HL-60 (cell line): ENCODE measurements at regions not wholly inside any gene's neighbourhood (a gene's known extent, or its start where the extent isn't known, plus 50 kb on each side); places are given as distances from the start of the nearest gene placed in this dataset.

Experiments
- DNase-seq, 2 experiments: peaks; one replicate each; pipeline ENCODE4 v3.0.0-alpha.2; 2010 to 2020; ENCODE audit warnings: low read depth in 1 of 2, low spot score in 1 of 2
- H3K27ac ChIP-seq: fragments of 250-450 bp; sonication (Bioruptor Pico); replicated peaks from 2 replicates; pipeline ENCODE4 v1.5.1; 2020; ENCODE audit warnings: mild to moderate bottlenecking, moderate library complexity
- H3K27me3 ChIP-seq: fragments of 250-450 bp; sonication (Bioruptor Pico); 2 replicates; pipeline ENCODE4 v1.5.1; 2021; ENCODE audit warnings: mild to moderate bottlenecking, moderate library complexity; ENCODE audit not compliant: insufficient read depth, poor library complexity, severe bottlenecking
- H3K4me3 ChIP-seq: replicated peaks from 2 replicates; pipeline ENCODE4 v1.5.1; 2011; ENCODE audit warnings: mild to moderate bottlenecking, control low read depth, low read length; ENCODE audit not compliant: insufficient read depth
- CTCF ChIP-seq: IDR thresholded peaks from one replicate; pipeline ENCODE4 v1.5.1; 2011; ENCODE audit warnings: low read length, control low read depth, inconsistent platforms; ENCODE audit not compliant: insufficient read depth
- GABPA ChIP-seq: IDR thresholded peaks from 2 replicates; pipeline ENCODE4 v1.6.1; 2012; ENCODE audit warnings: low read depth
- POLR2AphosphoS5 ChIP-seq: IDR thresholded peaks from 2 replicates; pipeline ENCODE4 v1.6.1; 2012; ENCODE audit warnings: low read depth
- SPI1 ChIP-seq: IDR thresholded peaks from 2 replicates; pipeline ENCODE4 v1.6.1; 2012; ENCODE audit warnings: low read depth, mild to moderate bottlenecking, borderline replicate concordance
- TF ChIP-seq, protein P1 (sequence below): IDR thresholded peaks from 2 replicates; pipeline ENCODE4 v1.6.1; 2012; ENCODE audit warnings: low read depth; ENCODE audit not compliant: insufficient replicate concordance

DNA sequence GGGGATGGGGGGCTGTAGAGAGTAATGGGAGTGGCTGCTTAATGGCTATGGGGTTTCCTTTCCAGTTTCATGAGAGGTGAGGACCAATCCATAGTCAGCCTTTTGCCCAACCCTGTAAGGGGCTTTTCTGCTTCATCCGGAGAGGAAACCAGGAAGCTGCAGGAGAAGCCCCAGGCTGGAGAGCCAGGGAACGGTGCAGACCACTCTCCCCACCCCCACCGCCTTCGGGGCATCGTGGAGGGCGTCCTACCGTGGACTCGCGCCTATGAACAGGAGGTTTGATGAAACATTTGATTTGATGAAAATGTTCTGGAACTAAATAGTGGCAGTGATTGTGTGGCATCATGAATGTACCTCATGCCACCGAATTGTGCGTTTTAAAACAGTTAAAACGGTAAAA lies 204.3 kb upstream of the DIO3 start:
- no peak for TF ChIP-seq SPI1
- TF ChIP-seq POLR2AphosphoS5: no peak
- no peak for TF ChIP-seq CTCF
- no peak for TF ChIP-seq GABPA
- TF ChIP-seq, protein P1, sequence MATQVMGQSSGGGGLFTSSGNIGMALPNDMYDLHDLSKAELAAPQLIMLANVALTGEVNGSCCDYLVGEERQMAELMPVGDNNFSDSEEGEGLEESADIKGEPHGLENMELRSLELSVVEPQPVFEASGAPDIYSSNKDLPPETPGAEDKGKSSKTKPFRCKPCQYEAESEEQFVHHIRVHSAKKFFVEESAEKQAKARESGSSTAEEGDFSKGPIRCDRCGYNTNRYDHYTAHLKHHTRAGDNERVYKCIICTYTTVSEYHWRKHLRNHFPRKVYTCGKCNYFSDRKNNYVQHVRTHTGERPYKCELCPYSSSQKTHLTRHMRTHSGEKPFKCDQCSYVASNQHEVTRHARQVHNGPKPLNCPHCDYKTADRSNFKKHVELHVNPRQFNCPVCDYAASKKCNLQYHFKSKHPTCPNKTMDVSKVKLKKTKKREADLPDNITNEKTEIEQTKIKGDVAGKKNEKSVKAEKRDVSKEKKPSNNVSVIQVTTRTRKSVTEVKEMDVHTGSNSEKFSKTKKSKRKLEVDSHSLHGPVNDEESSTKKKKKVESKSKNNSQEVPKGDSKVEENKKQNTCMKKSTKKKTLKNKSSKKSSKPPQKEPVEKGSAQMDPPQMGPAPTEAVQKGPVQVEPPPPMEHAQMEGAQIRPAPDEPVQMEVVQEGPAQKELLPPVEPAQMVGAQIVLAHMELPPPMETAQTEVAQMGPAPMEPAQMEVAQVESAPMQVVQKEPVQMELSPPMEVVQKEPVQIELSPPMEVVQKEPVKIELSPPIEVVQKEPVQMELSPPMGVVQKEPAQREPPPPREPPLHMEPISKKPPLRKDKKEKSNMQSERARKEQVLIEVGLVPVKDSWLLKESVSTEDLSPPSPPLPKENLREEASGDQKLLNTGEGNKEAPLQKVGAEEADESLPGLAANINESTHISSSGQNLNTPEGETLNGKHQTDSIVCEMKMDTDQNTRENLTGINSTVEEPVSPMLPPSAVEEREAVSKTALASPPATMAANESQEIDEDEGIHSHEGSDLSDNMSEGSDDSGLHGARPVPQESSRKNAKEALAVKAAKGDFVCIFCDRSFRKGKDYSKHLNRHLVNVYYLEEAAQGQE: no peak
- H3K27ac ChIP-seq: no peak overlapping the region
- peaks cover 7% of the 10 kb centered on the region for H3K27me3 ChIP-seq
- no peak for DNase-seq
- H3K4me3 ChIP-seq: no peak overlapping the region

- H3K27me3 ChIP-seq: peaks cover 7% of the 10 kb centered on the region
- no peak for DNase-seq
- no peak overlapping the region for H3K4me3 ChIP-seq
- H3K27ac ChIP-seq: no peak overlapping the region
- TF ChIP-seq CTCF: no peak
Measured at GRCh38 chr14:101357559-101358319, 203.6 kb upstream of the DIO3 start.

DNA sequence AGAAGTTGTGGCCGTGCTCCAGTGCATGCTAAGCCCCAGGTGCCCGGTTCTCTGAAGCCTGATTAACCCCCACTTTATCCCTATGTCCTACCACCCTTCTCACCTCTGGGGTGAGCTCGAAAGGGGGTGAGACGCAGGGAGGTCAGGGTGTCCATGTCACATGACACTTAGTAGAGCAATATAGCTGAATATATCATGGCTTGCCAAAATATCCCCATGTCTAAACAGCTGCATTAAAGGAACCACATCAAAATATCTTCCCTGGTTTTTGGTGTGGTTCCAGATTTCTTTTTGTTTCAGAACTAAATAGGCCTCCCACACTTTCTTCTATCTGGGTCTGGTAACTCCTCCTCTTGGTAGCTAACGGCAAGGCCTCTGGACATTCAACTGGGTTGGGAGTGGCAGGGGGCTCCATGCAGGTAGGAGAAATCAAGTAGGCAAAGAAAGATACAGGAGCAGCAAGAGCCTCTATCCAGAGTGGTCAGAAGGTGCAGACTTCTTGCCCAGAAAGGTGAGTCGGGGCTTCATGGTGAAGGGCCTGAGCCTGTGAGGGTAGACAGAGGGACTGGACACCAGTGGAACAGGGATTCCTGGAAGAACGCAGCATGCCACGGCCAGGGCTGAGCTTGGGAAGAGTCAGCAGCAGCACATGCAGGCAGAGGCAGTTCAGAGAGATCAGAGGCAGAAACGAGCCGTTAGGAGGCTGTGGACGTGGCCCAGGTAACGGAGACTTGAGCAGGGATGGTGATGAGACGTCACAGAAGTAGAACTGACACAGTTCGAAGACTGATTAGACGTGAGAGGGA lies 202.8 kb upstream of the DIO3 start:
- TF ChIP-seq GABPA (no peak), SPI1 (no peak), POLR2AphosphoS5 (no peak), CTCF (no peak)
- TF ChIP-seq, protein P1: no peak
- Histone ChIP-seq H3K4me3 (no peak overlapping the region), H3K27me3 (peaks cover 7% of the 10 kb centered on the region), H3K27ac (no peak overlapping the region)
- no peak for DNase-seq
